Breast epithelium (tissue), 4 donors: ENCODE measurements at regions not wholly inside any gene's neighbourhood (a gene's known extent, or its start where the extent isn't known, plus 50 kb on each side); places are given as distances from the start of the nearest gene placed in this dataset.

Experiments
- DNase-seq, 2 donors: peaks; one replicate each; pipeline ENCODE4 v3.0.0-alpha.2; 2019; ENCODE audit warnings: low spot score in 2 of 2
- H3K27ac ChIP-seq, 2 donors: fragments of 200-600 bp; sonication (generic) in 1 of 2; one replicate each; pipeline ENCODE4 v1.5.1; 2016 to 2019; ENCODE audit warnings: mild to moderate bottlenecking in 1 of 2
- H3K27me3 ChIP-seq, 2 donors: fragments of 200-600 bp; sonication (generic) in 1 of 2; one replicate each; pipeline versions ENCODE4 v1.5.1 to v1.6.0; 2017 to 2019; ENCODE audit warnings: control low read depth in 1 of 2, mild to moderate bottlenecking in 1 of 2
- H3K36me3 ChIP-seq: fragments of 200-600 bp; one replicate; pipeline ENCODE4 v1.5.1; 2019
- H3K4me1 ChIP-seq, 2 donors: fragments of 200-600 bp; sonication (generic); one replicate each; pipeline ENCODE4 v1.5.1; 2016 to 2019; ENCODE audit warnings: control low read depth in 1 of 2
- H3K4me3 ChIP-seq, 3 donors: fragments of 200-600 bp; sonication (generic); 1 replicate in 2 of 3; 2 replicates in 1 of 3; pipeline ENCODE4 v1.5.1; 2016 to 2019; ENCODE audit warnings: mild to moderate bottlenecking in 3 of 3, moderate library complexity in 2 of 3
- H3K9me3 ChIP-seq, 2 donors: fragments of 200-600 bp; sonication (generic) in 1 of 2; one replicate each; pipeline ENCODE4 v1.5.1; 2016 to 2019; ENCODE audit warnings: control low read depth in 1 of 2
- CTCF ChIP-seq, 3 donors: fragments of 450-650 bp; IDR thresholded peaks; one replicate each; pipeline ENCODE4 v1.5.1; 2016 to 2017; ENCODE audit warnings: antibody characterized with exemption in 3 of 3, mild to moderate bottlenecking in 3 of 3, moderate library complexity in 3 of 3
- POLR2A ChIP-seq: fragments of 450-650 bp; IDR thresholded peaks from one replicate; pipeline ENCODE4 v1.6.1; 2016; ENCODE audit warnings: antibody characterized with exemption, mild to moderate bottlenecking, moderate library complexity
- POLR2AphosphoS5 ChIP-seq, 3 donors: sonication (generic); formaldehyde crosslinking; IDR thresholded peaks; one replicate each; pipeline ENCODE4 v1.6.1; 2017; ENCODE audit warnings: antibody characterized with exemption in 3 of 3
- intact Hi-C: fragments of 100-400 bp; cut with DNase I; formaldehyde crosslinking; loops from one replicate; pipeline ENCODE4 v1.15.1; 2023; ENCODE audit warnings: low total_unique reads

GRCh38 chr10:109280837-109281236 lies 642.5 kb downstream of the XPNPEP1 start:
- Histone ChIP-seq H3K36me3 (no peaks in the 10 kb centered on the region), H3K9me3 (no peaks in the 10 kb centered on the region), H3K27ac (no peak overlapping the region), H3K27me3 (no peaks in the 10 kb centered on the region), H3K4me3 (no peak overlapping the region), H3K4me1 (no peaks in the 10 kb centered on the region)
- intact Hi-C loops = no loop called here
- DNase-seq = no peak
- TF ChIP-seq POLR2AphosphoS5 (IDR thresholded peaks at IDR 0.05) = no peak
- no peak for TF ChIP-seq CTCF (IDR thresholded peaks at IDR 0.05)
- no peak for TF ChIP-seq POLR2A

- Histone ChIP-seq H3K4me1 (no peaks in the 10 kb centered on the region), H3K9me3 (no peaks in the 10 kb centered on the region), H3K36me3 (no peaks in the 10 kb centered on the region), H3K27me3 (no peaks in the 10 kb centered on the region), H3K27ac (no peak overlapping the region), H3K4me3 (no peak overlapping the region)
- DNase-seq = no peak
- TF ChIP-seq POLR2A (no peak), CTCF (IDR thresholded peaks at IDR 0.05) (no peak), POLR2AphosphoS5 (IDR thresholded peaks at IDR 0.05) (no peak)
- intact Hi-C loops = no loop called here
Observed at GRCh38 chr10:109277456-109277855, 645.9 kb downstream of the XPNPEP1 start.

DNA sequence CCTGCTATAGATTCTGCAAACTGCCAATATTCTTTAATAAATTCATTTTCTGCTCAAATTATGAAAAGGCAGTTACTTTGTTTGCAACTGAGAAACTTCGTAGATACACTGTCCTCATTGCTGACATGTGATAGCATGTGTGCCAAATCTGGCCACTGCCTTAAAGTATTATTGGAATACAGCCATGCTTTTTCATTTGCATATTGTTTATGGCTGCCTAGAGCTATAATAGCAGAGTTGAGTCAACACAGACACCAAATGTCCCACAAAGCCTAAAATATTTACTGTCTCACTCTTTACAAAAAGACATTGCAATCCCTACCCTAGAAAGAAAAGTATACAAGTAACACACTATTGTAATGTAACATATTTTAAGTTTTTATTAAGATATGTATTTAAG lies 647.4 kb downstream of the XPNPEP1 start:
- intact Hi-C loops = no loop called here
- no peaks in the 10 kb centered on the region for H3K4me1 ChIP-seq
- H3K9me3 ChIP-seq = no peaks in the 10 kb centered on the region
- TF ChIP-seq POLR2A (no peak), POLR2AphosphoS5 (IDR thresholded peaks at IDR 0.05) (no peak), CTCF (IDR thresholded peaks at IDR 0.05) (no peak)
- DNase-seq = no peak
- no peaks in the 10 kb centered on the region for H3K27me3 ChIP-seq
- no peak overlapping the region for H3K4me3 ChIP-seq
- H3K27ac ChIP-seq = no peak overlapping the region
- H3K36me3 ChIP-seq = no peaks in the 10 kb centered on the region

DNA sequence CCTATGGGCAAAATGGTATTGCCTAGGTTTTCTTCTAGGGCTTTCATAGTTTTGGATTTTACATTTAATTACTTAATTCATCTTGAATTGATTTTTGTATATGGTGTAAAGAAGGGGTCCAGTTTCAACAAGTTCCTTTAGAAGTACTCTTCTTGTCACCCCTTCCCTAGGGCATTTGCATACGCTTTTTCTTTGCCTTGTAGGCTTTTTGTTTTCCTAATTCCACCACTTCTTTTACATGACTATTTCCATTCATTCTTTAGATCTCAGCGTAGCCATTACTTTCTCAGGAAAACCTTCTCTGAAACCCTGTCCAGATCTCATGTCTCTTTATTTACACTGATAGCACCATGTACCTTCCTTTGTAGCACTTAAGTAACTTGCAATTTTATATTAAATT lies 648.6 kb downstream of the XPNPEP1 start:
- no peak for TF ChIP-seq POLR2AphosphoS5 (IDR thresholded peaks at IDR 0.05)
- Histone ChIP-seq H3K4me1 (no peaks in the 10 kb centered on the region), H3K36me3 (no peaks in the 10 kb centered on the region), H3K4me3 (no peak overlapping the region), H3K27me3 (no peaks in the 10 kb centered on the region), H3K9me3 (no peaks in the 10 kb centered on the region), H3K27ac (no peak overlapping the region)
- intact Hi-C loops = no loop called here
- DNase-seq = no peak

- no peaks in the 10 kb centered on the region for H3K9me3 ChIP-seq
- H3K36me3 ChIP-seq = no peaks in the 10 kb centered on the region
- H3K4me3 ChIP-seq = no peak overlapping the region
- no peaks in the 10 kb centered on the region for H3K4me1 ChIP-seq
- intact Hi-C loops = no loop called here
- DNase-seq = no peak
- no peaks in the 10 kb centered on the region for H3K27me3 ChIP-seq
- no peak for TF ChIP-seq POLR2A
- no peak for TF ChIP-seq CTCF (IDR thresholded peaks at IDR 0.05)
- TF ChIP-seq POLR2AphosphoS5 (IDR thresholded peaks at IDR 0.05) = no peak
- no peak overlapping the region for H3K27ac ChIP-seq
Observed at GRCh38 chr10:109270173-109270572, 653.1 kb downstream of the XPNPEP1 start.

GRCh38 chr10:109264004-109264403 lies 659.3 kb downstream of the XPNPEP1 start:
- intact Hi-C loops = no loop called here
- H3K4me1 ChIP-seq = no peaks in the 10 kb centered on the region
- DNase-seq = no peak
- TF ChIP-seq POLR2A = no peak
- no peak for TF ChIP-seq CTCF (IDR thresholded peaks at IDR 0.05)
- no peak for TF ChIP-seq POLR2AphosphoS5 (IDR thresholded peaks at IDR 0.05)
- H3K27ac ChIP-seq = no peak overlapping the region
- no peaks in the 10 kb centered on the region for H3K27me3 ChIP-seq
- peaks cover 6 to 7% of the 10 kb centered on the region in 2 donors for H3K9me3 ChIP-seq
- H3K36me3 ChIP-seq = no peaks in the 10 kb centered on the region
- H3K4me3 ChIP-seq = no peak overlapping the region
